GM21528 (cell line): ENCODE measurements at regions not wholly inside any gene's neighbourhood (a gene's known extent, or its start where the extent isn't known, plus 50 kb on each side); places are given as distances from the start of the nearest gene placed in this dataset.

ENCODE experiments used
- ATAC-seq: cut with Tn5 transposase; IDR thresholded peaks from one replicate; pipeline ENCODE4 v1.9.1; 2021; ENCODE audit warnings: mild to moderate bottlenecking, moderate library complexity; ENCODE audit not compliant: unreplicated experiment, low FRiP score

- ATAC-seq: no peak
Measured at GRCh38 chr1:187228790-187229189, 400.0 kb downstream of the PLA2G4A start.

GRCh38 chr1:187229496-187229895 lies 400.7 kb downstream of the PLA2G4A start:
- ATAC-seq: no peak

DNA sequence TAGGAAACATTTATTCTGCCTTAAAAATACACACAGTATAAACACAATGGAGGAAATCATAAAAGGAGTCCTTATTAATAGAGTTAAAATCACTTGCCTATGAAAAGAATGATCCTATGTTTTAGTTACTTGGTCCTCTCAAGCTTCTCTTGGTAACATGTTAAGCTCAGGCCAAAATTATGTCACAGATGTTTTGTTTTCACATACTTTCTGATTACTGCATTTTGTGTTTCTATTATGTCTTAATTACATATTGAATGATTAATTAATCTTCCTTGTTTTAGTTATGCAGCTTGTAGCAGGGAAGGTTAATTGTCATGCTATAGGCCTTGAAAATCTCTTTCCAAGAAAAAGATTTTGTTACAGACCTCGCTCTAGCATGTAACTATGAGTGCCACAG lies 406.0 kb downstream of the PLA2G4A start:
- no peak for ATAC-seq

DNA sequence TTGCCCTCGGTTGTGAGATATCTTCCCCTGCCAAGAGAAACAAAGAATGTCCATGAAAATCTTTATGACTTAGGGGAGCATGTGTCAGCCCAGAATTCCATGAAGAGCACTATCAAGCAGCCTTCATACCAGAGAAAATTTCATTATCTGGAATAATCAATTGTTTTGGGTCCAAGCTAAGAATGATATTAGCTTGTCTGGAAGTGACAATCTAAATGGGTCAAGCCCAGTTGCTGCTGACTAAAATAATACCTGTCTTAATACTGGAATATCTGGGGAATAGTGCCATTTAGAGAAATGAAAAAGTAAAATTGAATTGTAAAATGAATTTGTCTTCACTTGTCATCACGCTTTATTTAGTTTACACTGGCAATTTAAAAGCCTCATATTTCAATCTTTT lies 407.4 kb downstream of the PLA2G4A start:
- ATAC-seq: no peak

- ATAC-seq: no peak
Measured at GRCh38 chr1:187236676-187237075, 407.9 kb downstream of the PLA2G4A start.

DNA sequence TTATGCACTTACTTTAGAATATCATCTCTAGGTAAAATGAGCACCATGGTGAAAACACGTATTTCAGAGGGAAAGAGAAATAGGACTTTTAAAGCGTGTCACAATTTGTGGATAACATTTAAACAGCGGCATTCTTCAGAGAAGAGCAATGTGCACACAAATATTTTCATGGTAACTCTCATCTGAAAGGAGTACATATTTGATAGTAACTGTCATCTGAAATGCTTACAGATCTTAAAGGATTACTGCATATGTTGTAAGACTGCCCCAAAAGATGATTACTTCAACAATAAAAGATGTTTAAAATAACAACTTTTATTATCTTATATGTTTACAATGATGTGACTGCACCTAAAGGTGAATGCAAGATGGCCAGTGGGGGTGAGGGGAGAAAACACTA lies 408.8 kb downstream of the PLA2G4A start:
- ATAC-seq: no peak

GRCh38 chr1:187241971-187242370 lies 413.2 kb downstream of the PLA2G4A start:
- ATAC-seq: no peak

DNA sequence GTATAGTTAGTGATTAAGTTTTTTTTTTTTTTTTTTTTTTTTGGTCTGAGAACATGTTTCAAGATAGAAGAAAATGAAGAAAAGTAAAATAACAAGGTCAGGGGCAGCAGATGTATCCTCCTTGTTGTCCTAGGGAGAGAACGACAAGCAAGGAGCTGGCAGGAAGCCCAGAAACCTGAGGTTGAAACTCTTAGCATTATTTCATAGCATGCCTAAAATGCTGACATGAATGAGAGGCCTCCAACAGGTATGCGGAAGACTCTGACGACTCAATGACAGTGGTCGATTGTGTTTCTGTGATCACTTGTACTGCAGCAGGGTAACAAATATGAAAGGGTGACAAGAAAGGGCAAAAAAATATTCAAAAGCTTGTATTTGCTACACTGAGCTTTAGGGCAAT lies 415.9 kb downstream of the PLA2G4A start:
- no peak for ATAC-seq

GRCh38 chr1:187245201-187245600 lies 416.5 kb downstream of the PLA2G4A start:
- ATAC-seq: no peak

DNA sequence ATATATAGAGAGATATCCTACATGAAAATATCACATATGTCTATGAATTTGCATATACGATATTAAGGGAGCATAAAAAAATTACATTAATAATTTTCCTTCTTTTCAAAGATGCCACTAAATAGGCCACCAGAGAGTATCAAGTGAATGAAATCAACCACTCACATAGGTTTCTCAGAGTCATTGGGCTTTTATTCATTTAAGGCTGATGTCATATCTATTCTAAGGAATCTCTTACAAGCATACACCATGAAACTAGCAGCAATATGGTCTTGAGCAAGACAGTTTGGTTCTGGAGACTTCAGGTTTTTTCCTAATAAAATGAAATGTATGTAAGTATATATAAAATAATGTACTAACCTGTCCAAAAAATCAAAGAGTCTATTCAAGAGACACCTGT lies 420.4 kb downstream of the PLA2G4A start:
- no peak for ATAC-seq

- no peak for ATAC-seq
Measured at GRCh38 chr1:187252923-187253322, 424.2 kb downstream of the PLA2G4A start.

DNA sequence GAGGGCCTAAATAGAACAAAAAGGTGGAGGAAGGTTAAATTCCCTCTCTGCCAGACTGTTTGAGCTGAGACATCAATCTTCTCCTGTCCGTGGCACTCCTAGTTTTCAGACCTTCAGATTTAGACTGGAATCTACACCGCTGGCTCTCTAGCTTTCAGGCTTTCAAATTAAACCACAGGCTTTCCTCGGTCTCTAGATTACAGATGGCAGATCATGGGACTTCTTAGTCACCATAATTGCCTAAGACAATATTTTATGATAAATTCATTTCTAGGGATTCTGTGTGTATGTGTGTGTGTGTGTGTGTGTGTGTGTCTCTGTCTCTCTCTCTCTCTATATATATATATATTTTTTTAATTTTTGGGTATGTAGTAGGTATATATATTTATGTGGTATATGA lies 428.7 kb downstream of the PLA2G4A start:
- no peak for ATAC-seq

- ATAC-seq: no peak
Measured at GRCh38 chr1:187261637-187262036, 432.9 kb downstream of the PLA2G4A start.

DNA sequence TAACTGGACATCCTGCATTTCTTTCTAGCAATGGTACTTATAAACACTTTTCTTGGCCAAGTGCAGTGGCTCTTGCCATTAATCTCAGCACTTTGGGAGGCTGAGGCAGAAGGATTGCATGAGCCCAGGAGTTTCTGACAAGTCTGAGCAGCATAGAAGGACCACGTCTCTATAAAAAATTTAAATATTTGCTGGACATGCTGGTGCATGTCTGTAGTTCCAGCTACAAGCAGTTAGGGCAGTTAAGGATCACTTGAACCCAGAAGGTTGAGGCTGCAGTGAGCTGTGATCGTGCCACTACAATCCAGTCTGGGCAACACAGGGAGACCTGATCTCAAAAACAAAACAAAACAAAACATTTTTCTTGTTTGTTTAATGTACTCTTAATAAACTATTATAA lies 434.0 kb downstream of the PLA2G4A start:
- no peak for ATAC-seq

- ATAC-seq: no peak
Measured at GRCh38 chr1:187264995-187265602, 436.4 kb downstream of the PLA2G4A start.

GRCh38 chr1:187266051-187266450 lies 437.3 kb downstream of the PLA2G4A start:
- no peak for ATAC-seq

- ATAC-seq: no peak
Measured at GRCh38 chr1:187267827-187268226, 439.1 kb downstream of the PLA2G4A start.

- ATAC-seq: no peak
Measured at GRCh38 chr1:187270256-187270655, 441.5 kb downstream of the PLA2G4A start.

DNA sequence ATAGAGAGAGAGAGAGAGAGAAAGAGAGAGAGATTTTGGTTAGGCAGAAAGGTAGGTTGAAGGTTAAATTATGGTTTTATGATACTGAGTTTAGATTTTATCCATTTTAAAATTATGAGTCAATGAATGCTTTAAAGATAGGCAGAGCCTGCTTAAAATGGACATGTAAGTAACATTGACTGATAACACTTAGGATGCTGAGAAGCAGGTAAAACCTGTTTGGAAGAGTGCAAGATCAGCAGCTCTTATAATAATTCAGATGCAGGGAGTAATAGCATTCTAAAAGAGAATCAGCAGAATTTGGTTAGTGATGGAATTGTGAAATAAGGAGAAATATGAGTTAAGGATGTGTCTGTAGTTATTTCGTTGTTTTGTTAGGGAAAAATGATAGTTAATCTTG lies 446.6 kb downstream of the PLA2G4A start:
- ATAC-seq: no peak

GRCh38 chr1:187275985-187276575 lies 447.3 kb downstream of the PLA2G4A start:
- ATAC-seq: no peak

GRCh38 chr1:187276677-187277076 lies 447.9 kb downstream of the PLA2G4A start:
- no peak for ATAC-seq

GRCh38 chr1:187280031-187280430 lies 451.3 kb downstream of the PLA2G4A start:
- no peak for ATAC-seq

DNA sequence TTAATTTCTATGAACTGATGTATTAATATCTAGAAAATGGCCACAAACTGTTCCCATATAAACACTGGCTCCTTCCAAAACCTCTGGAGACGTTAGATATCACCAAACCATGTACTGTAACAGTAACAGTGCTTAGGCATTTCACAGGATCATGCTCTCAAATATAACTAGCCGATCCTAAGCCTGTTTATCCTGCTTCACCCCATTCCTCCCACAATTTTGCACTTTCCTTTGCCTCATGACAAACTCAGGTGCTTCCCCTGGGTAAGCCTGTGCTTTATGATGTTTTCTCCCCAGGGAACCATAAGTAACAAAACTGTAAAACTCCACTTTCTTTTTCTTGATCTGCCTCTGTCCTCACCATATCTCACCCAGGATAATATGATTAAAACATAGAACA lies 452.3 kb downstream of the PLA2G4A start:
- no peak for ATAC-seq
